NB4 (cell line): ENCODE measurements at regions not wholly inside any gene's neighbourhood (a gene's known extent, or its start where the extent isn't known, plus 50 kb on each side); places are given as distances from the start of the nearest gene placed in this dataset.

Experiments used
- DNase-seq: peaks from one replicate; pipeline ENCODE4 v3.0.0; 2010; ENCODE audit warnings: low read depth
- H3K4me3 ChIP-seq: one replicate; pipeline ENCODE4 v1.5.1; 2011; ENCODE audit warnings: mild to moderate bottlenecking, low read depth, low read length, moderate library complexity
- CTCF ChIP-seq: IDR thresholded peaks from one replicate; pipeline ENCODE4 v1.5.1; 2012; ENCODE audit warnings: low read depth, low read length
- MYC ChIP-seq: IDR thresholded peaks from 2 replicates; pipeline ENCODE4 v1.6.1; 2011; ENCODE audit warnings: low read depth, low read length
- POLR2A ChIP-seq: IDR thresholded peaks from 2 replicates; pipeline ENCODE4 v1.6.1; 2011; ENCODE audit warnings: mild to moderate bottlenecking; ENCODE audit not compliant: insufficient read length; ENCODE audit errors: extremely low read depth
- TF ChIP-seq, protein P1 (sequence below): IDR thresholded peaks from 2 replicates; pipeline ENCODE4 v1.6.1; 2011; ENCODE audit warnings: low read depth, low read length

DNA sequence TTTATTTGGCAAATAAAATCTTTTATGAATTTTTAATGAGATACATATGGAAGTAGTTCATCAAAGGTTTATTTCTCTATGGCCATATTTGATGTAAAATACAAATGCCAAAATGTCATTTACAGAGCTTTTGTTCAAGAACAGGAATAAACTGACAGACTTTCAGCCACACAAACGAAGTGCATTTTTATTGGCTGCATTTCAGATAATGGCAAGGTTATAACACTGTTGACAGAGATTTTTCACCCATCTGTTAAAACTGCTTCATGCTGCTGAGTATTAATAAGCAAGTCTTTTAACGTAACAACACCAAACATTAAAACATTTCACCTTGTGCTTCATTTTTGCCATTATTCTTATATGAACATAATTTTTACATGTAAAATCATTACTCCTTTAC is 254.4 kb downstream of the ANKRD7 start:
- TF ChIP-seq MYC (no peak), CTCF (no peak), POLR2A (no peak)
- TF ChIP-seq, protein P1, sequence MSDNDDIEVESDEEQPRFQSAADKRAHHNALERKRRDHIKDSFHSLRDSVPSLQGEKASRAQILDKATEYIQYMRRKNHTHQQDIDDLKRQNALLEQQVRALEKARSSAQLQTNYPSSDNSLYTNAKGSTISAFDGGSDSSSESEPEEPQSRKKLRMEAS, result no peak

GRCh38 chr7:118492466-118492865 is 268.0 kb downstream of the ANKRD7 start:
- TF ChIP-seq, protein P1, result no peak
- TF ChIP-seq CTCF, result no peak
- TF ChIP-seq POLR2A, result no peak
- no peak for TF ChIP-seq MYC
- no peak overlapping the region for H3K4me3 ChIP-seq
- DNase-seq, result no peak

More for the DNA sequence above, 254.4 kb downstream of the ANKRD7 start:
- DNase-seq, result no peak
- no peak overlapping the region for H3K4me3 ChIP-seq

GRCh38 chr7:118496138-118496644 is 271.7 kb downstream of the ANKRD7 start:
- no peak for DNase-seq
- TF ChIP-seq, protein P1, result no peak
- TF ChIP-seq CTCF (no peak), MYC (no peak), POLR2A (no peak)

DNA sequence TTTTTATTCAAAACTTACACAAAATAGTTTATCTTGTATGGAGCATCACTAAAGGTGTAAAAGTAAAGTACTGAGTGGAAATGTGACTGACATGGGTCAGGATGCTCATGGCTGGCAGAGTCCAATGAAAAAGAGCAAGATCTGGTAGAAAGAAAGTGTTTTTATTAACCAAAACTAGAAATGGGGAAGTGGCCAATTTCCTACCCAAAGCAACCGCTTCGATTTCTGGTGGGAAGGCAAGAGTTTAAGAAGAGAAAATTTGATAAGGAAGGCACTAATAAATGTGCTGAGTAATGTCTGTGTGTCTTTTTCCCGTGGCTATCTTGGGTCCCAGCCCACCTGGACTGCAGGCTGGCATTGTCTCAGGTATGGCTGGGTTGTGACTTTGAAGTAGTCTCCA is 277.7 kb downstream of the ANKRD7 start:
- no peak for TF ChIP-seq CTCF
- TF ChIP-seq, protein P1, result no peak
- no peak for TF ChIP-seq POLR2A
- no peak for TF ChIP-seq MYC

More at GRCh38 chr7:118496138-118496644, 271.7 kb downstream of the ANKRD7 start:
- H3K4me3 ChIP-seq, result no peak overlapping the region

DNA sequence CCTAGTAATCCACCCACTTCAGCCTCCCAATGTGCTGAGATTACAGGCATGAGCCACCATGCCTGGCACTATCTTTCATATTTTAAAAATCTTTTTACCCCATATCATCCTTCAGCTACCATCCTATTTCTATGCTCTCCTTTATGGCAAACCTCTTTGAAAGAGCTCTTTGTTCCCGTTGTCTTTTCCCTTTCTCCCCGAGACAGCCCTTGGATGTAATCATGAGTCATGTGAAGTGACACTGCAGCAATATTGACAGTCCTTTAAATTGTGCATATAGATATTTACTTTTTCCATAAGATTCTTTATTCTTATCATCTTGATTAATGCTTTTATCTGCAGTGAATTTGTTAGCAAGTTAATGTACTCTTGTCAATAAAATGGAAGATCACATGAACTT is 286.6 kb downstream of the ANKRD7 start:
- TF ChIP-seq MYC, result no peak
- no peak for TF ChIP-seq CTCF
- no peak for TF ChIP-seq POLR2A
- TF ChIP-seq, protein P1, result no peak
- DNase-seq, result no peak
- no peak overlapping the region for H3K4me3 ChIP-seq

More for the DNA sequence above, 277.7 kb downstream of the ANKRD7 start:
- DNase-seq, result peak; percentile 19
- no peak overlapping the region for H3K4me3 ChIP-seq

DNA sequence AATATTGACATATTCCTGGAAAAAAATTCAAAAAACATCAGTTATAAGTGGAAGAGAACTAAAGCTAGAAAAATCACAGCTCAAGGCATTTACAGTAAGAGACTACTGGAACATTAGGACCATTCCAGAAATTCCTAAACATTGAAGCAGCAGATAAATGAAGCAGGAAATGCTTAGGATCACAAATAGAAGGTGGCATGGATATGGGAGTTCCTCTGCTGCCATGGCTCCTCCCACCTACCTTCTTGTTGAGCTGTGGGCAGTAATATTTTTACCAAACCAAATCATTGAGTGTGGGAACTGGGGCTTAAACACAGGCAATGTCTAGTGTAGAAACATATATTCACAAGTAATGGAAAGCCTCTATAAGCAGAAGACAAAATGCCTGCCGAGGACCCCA is 292.8 kb downstream of the ANKRD7 start:
- no peak overlapping the region for H3K4me3 ChIP-seq
- TF ChIP-seq MYC, result no peak
- TF ChIP-seq POLR2A, result no peak
- TF ChIP-seq CTCF, result no peak
- TF ChIP-seq, protein P1, result no peak
- no peak for DNase-seq
